HL-60 (cell line): ENCODE measurements at regions not wholly inside any gene's neighbourhood (a gene's known extent, or its start where the extent isn't known, plus 50 kb on each side); places are given as distances from the start of the nearest gene placed in this dataset.

Experiments
- GABPA ChIP-seq: IDR thresholded peaks from 2 replicates; pipeline ENCODE4 v1.6.1; 2012; ENCODE audit warnings: low read depth
- POLR2AphosphoS5 ChIP-seq: IDR thresholded peaks from 2 replicates; pipeline ENCODE4 v1.6.1; 2012; ENCODE audit warnings: low read depth
- TF ChIP-seq, protein P1 (sequence below): IDR thresholded peaks from one replicate; pipeline ENCODE4 v1.5.1; 2011; ENCODE audit warnings: low read length, control low read depth, inconsistent platforms; ENCODE audit not compliant: insufficient read depth

DNA sequence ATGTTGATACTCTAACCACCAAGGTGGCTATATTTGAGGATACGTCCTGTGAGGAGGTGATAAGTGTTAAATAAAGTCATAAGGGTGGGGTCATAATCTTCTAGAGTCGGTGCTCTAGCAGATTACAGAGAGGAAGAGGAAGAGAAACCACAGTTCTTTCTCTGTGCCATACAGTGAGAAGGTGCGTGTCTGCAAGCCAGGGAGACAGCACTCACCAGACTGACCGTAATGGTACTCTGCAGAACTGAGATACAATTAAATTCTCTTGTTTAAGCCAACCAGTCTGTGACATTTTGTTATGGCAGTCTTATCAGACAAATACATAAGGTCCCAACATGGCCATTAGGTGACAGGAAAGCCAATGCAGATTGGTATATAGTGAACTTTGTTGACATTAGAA, 480.9 kb upstream of the IGFBP7 start:
- TF ChIP-seq, protein P1, sequence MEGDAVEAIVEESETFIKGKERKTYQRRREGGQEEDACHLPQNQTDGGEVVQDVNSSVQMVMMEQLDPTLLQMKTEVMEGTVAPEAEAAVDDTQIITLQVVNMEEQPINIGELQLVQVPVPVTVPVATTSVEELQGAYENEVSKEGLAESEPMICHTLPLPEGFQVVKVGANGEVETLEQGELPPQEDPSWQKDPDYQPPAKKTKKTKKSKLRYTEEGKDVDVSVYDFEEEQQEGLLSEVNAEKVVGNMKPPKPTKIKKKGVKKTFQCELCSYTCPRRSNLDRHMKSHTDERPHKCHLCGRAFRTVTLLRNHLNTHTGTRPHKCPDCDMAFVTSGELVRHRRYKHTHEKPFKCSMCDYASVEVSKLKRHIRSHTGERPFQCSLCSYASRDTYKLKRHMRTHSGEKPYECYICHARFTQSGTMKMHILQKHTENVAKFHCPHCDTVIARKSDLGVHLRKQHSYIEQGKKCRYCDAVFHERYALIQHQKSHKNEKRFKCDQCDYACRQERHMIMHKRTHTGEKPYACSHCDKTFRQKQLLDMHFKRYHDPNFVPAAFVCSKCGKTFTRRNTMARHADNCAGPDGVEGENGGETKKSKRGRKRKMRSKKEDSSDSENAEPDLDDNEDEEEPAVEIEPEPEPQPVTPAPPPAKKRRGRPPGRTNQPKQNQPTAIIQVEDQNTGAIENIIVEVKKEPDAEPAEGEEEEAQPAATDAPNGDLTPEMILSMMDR = no peak
- TF ChIP-seq GABPA = no peak
- no peak for TF ChIP-seq POLR2AphosphoS5
